OCI-LY1 (cell line): ENCODE measurements at regions not wholly inside any gene's neighbourhood (a gene's known extent, or its start where the extent isn't known, plus 50 kb on each side); places are given as distances from the start of the nearest gene placed in this dataset.

ENCODE experiments used
- H2AFZ ChIP-seq: fragments of 200-600 bp; sonication (generic), shearing (Covaris generic); 2 replicates; pipeline ENCODE4 v1.6.0; 2014; ENCODE audit warnings: antibody characterized with exemption, mild to moderate bottlenecking, low read length
- H3F3A ChIP-seq: fragments of 200-600 bp; sonication (generic), shearing (Covaris generic); 2 replicates; pipeline ENCODE4 v1.6.0; 2014; ENCODE audit warnings: mild to moderate bottlenecking, antibody characterized with exemption, low read length, moderate library complexity; ENCODE audit not compliant: insufficient read depth
- H3K27ac ChIP-seq: fragments of 200-600 bp; sonication (generic); 2 replicates; pipeline ENCODE4 v1.5.1; 2014; ENCODE audit warnings: low read length, mixed run types, mild to moderate bottlenecking, low read depth; ENCODE audit not compliant: poor library complexity, severe bottlenecking
- H3K27me3 ChIP-seq: fragments of 200-600 bp; sonication (generic); 2 replicates; pipeline ENCODE4 v1.6.0; 2014; ENCODE audit warnings: antibody characterized with exemption, mild to moderate bottlenecking, low read length, moderate library complexity; ENCODE audit not compliant: insufficient read depth
- H3K36me3 ChIP-seq: fragments of 200-600 bp; sonication (generic); 2 replicates; pipeline ENCODE4 v1.6.1; 2014; ENCODE audit warnings: mild to moderate bottlenecking, antibody characterized with exemption, low read length, moderate library complexity, mixed read lengths; ENCODE audit not compliant: insufficient read depth
- H3K4me1 ChIP-seq: fragments of 200-600 bp; sonication (generic); 2 replicates; pipeline ENCODE4 v1.5.1; 2014; ENCODE audit warnings: mild to moderate bottlenecking, low read length, moderate library complexity; ENCODE audit not compliant: insufficient read depth, severe bottlenecking
- H3K4me2 ChIP-seq: fragments of 200-600 bp; sonication (generic), shearing (Covaris generic); 2 replicates; pipeline ENCODE4 v1.6.1; 2014; ENCODE audit warnings: low read length
- H3K4me3 ChIP-seq: fragments of 200-600 bp; sonication (generic); 2 replicates; pipeline ENCODE4 v1.5.1; 2014; ENCODE audit warnings: low read length, low read depth, mild to moderate bottlenecking, mixed read lengths; ENCODE audit not compliant: poor library complexity, severe bottlenecking
- H3K79me2 ChIP-seq: fragments of 200-600 bp; shearing (Covaris generic); 2 replicates; pipeline ENCODE4 v1.6.1; 2016; ENCODE audit warnings: mixed run types, low read length, mixed read lengths; ENCODE audit not compliant: insufficient read depth
- H3K9ac ChIP-seq: fragments of 200-600 bp; sonication (generic), shearing (Covaris generic); 2 replicates; pipeline ENCODE4 v1.6.1; 2014; ENCODE audit warnings: mild to moderate bottlenecking, low read length, mixed read lengths
- H3K9me2 ChIP-seq: fragments of 200-600 bp; sonication (generic), shearing (Covaris generic); 2 replicates; pipeline ENCODE4 v1.6.1; 2014; ENCODE audit warnings: low read depth, mild to moderate bottlenecking, low read length, mixed read lengths
- H3K9me3 ChIP-seq: fragments of 200-600 bp; shearing (Covaris generic); 2 replicates; pipeline ENCODE4 v1.6.1; 2014; ENCODE audit warnings: low read length, mixed read lengths
- H4K20me1 ChIP-seq: fragments of 200-600 bp; sonication (generic), shearing (Covaris generic); 2 replicates; pipeline ENCODE4 v1.6.0; 2016; ENCODE audit warnings: mild to moderate bottlenecking, low read length; ENCODE audit not compliant: insufficient read depth
- EZH2 ChIP-seq: fragments of 200-600 bp; sonication (generic), shearing (Covaris generic); IDR thresholded peaks from 2 replicates; pipeline ENCODE4 v1.8.0; 2017; ENCODE audit warnings: borderline replicate concordance, mixed run types, mild to moderate bottlenecking, antibody characterized with exemption, low read length, moderate library complexity, mixed read lengths
- TF ChIP-seq, protein P1 (sequence below): fragments of 200-600 bp; sonication (generic), shearing (Covaris generic); IDR thresholded peaks from 2 replicates; pipeline ENCODE4 v1.5.1; 2017; ENCODE audit warnings: mild to moderate bottlenecking, antibody characterized with exemption, low read length, moderate library complexity, mixed read lengths

DNA sequence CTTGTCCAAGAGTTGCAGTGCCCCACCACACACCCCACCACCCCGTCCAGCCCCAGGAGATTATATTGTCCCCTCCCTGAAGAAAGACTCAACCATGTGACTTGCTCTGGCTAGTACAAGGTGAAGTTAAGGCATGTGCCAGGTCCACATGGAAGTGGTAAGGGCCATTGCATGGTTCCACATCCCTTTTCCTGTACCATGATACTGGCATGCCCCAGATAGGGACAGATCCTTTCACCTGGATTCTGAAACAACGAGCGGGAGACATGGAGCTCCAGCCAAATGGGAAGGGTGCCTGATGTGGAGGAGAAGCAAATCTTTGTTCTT is 141.5 kb upstream of the APCDD1 start:
- no peaks in the 10 kb centered on the region for H3K9me2 ChIP-seq
- no peaks in the 10 kb centered on the region; the same call in 1 of the 2 replicates for H3K27me3 ChIP-seq
- no peaks in the 10 kb centered on the region for H4K20me1 ChIP-seq
- H3K9ac ChIP-seq = no peak overlapping the region
- TF ChIP-seq, protein P1, sequence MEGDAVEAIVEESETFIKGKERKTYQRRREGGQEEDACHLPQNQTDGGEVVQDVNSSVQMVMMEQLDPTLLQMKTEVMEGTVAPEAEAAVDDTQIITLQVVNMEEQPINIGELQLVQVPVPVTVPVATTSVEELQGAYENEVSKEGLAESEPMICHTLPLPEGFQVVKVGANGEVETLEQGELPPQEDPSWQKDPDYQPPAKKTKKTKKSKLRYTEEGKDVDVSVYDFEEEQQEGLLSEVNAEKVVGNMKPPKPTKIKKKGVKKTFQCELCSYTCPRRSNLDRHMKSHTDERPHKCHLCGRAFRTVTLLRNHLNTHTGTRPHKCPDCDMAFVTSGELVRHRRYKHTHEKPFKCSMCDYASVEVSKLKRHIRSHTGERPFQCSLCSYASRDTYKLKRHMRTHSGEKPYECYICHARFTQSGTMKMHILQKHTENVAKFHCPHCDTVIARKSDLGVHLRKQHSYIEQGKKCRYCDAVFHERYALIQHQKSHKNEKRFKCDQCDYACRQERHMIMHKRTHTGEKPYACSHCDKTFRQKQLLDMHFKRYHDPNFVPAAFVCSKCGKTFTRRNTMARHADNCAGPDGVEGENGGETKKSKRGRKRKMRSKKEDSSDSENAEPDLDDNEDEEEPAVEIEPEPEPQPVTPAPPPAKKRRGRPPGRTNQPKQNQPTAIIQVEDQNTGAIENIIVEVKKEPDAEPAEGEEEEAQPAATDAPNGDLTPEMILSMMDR = no peak
- no peak for TF ChIP-seq EZH2
- no peak overlapping the region for H3K4me3 ChIP-seq
- no peaks in the 10 kb centered on the region for H3K4me1 ChIP-seq
- H3K27ac ChIP-seq = no peak overlapping the region
- no peaks in the 10 kb centered on the region for H3K9me3 ChIP-seq
- no peak overlapping the region for H2AFZ ChIP-seq
- no peaks in the 10 kb centered on the region for H3K79me2 ChIP-seq
- no peaks in the 10 kb centered on the region for H3K36me3 ChIP-seq
- no peak overlapping the region for H3K4me2 ChIP-seq
- no peaks in the 10 kb centered on the region for H3F3A ChIP-seq

DNA sequence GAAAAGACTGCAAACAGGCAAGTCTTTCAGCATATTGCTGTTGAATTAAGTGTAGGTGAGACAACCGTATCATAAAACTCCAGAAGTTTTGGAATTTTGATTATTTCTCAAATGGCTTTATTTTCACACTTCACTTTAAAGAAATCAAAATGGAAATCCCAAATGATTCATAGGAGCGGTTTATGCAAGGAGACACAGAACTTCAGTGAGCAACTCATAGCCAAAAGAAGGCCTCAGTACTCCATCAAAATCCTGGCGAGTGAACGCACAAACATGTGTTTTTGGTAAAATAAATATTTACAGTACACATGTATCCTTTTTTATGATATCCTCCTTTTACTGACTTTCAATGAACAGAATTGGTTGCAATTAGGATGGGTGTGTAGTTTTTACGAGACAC is 140.4 kb upstream of the APCDD1 start:
- no peak overlapping the region for H2AFZ ChIP-seq
- no peaks in the 10 kb centered on the region; the same call in 1 of the 2 replicates for H3K27me3 ChIP-seq
- H3K27ac ChIP-seq = no peak overlapping the region
- no peaks in the 10 kb centered on the region for H3F3A ChIP-seq
- H3K4me3 ChIP-seq = no peak overlapping the region
- no peaks in the 10 kb centered on the region for H3K4me1 ChIP-seq
- no peak overlapping the region for H3K4me2 ChIP-seq
- TF ChIP-seq, protein P1 = no peak
- no peak for TF ChIP-seq EZH2
- no peaks in the 10 kb centered on the region for H3K9me2 ChIP-seq
- H3K9ac ChIP-seq = no peak overlapping the region
- no peaks in the 10 kb centered on the region for H4K20me1 ChIP-seq
- no peaks in the 10 kb centered on the region for H3K36me3 ChIP-seq
- H3K79me2 ChIP-seq = no peaks in the 10 kb centered on the region
- H3K9me3 ChIP-seq = no peaks in the 10 kb centered on the region

DNA sequence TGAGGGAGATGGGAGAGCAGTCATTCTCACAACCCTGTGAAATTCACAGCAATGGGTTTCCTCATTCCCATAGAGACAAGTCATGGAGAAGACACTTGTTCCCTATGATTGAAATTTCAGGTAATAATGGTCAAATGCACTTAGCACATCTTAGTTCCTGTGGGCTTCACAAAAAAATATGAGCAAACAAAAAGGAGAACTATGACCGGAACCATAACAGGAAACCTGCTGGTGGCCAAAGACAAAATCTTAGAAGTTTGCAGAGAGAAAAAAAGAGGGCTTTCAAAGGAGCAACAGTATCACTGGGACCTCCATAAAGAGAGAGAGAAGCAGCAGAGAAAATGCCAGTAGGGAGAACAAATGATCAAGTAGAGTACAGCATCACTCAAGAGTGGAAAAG is 138.9 kb upstream of the APCDD1 start:
- Histone ChIP-seq H3K9me2 (no peaks in the 10 kb centered on the region), H3F3A (no peaks in the 10 kb centered on the region), H3K27ac (no peak overlapping the region), H3K9me3 (no peaks in the 10 kb centered on the region), H3K4me1 (no peaks in the 10 kb centered on the region), H2AFZ (no peak overlapping the region), H3K36me3 (no peaks in the 10 kb centered on the region), H3K4me2 (no peak overlapping the region), H3K27me3 (no peaks in the 10 kb centered on the region), H3K9ac (no peak overlapping the region), H3K4me3 (no peak overlapping the region), H4K20me1 (no peaks in the 10 kb centered on the region), H3K79me2 (no peaks in the 10 kb centered on the region)
- TF ChIP-seq EZH2 = no peak

DNA sequence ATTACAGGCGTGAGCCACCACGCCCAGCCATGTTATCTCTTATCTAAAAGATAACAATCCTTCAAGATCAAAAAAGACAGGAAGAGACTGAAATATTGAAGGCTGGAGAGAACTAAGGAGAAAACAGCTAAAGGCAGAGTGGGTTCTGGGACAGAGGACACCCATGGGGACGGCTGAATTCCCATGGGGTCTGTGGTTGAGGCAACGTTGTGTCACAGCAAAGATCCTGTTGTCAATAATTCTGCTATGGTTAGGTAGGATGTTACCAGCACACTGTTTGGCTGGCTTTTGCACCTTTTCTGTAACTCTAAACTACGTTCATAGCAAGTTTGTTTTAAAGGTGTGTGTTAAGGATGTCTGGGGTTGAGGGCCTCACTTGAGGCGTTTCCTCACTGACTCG is 137.7 kb upstream of the APCDD1 start:
- H3K27ac ChIP-seq = no peak overlapping the region
- H3K79me2 ChIP-seq = no peaks in the 10 kb centered on the region
- no peaks in the 10 kb centered on the region for H3F3A ChIP-seq
- no peak overlapping the region for H3K4me2 ChIP-seq
- H3K9ac ChIP-seq = no peak overlapping the region
- H3K27me3 ChIP-seq = no peaks in the 10 kb centered on the region
- no peaks in the 10 kb centered on the region for H3K9me3 ChIP-seq
- H3K4me1 ChIP-seq = no peaks in the 10 kb centered on the region
- TF ChIP-seq, protein P1 = no peak
- TF ChIP-seq EZH2 = no peak
- no peak overlapping the region for H3K4me3 ChIP-seq
- H3K36me3 ChIP-seq = no peaks in the 10 kb centered on the region
- H4K20me1 ChIP-seq = no peaks in the 10 kb centered on the region
- H3K9me2 ChIP-seq = no peaks in the 10 kb centered on the region
- H2AFZ ChIP-seq = no peak overlapping the region
